Stomach (tissue), 8 donors: ENCODE measurements at regions not wholly inside any gene's neighbourhood (a gene's known extent, or its start where the extent isn't known, plus 50 kb on each side); places are given as distances from the start of the nearest gene placed in this dataset.

Experiments used
- DNase-seq, 2 donors: peaks; one replicate each; pipeline versions ENCODE4 v3.0.0 to v3.0.0-alpha.2; 2013 to 2019
- H3K27ac ChIP-seq, 5 donors: fragments of 200-600 bp in 4 of 5; sonication (generic) in 4 of 5; one replicate each; pipeline ENCODE4 v1.5.1; 2013 to 2019; ENCODE audit warnings: mild to moderate bottlenecking in 1 of 5, moderate library complexity in 1 of 5
- H3K27me3 ChIP-seq, 3 donors: fragments of 200-600 bp; sonication (generic); one replicate each; pipeline ENCODE4 v1.5.1; 2017 to 2019; ENCODE audit warnings: mixed run types in 1 of 3
- H3K36me3 ChIP-seq, 4 donors: fragments of 200-600 bp; sonication (generic); 1 replicate in 3 of 4; 2 replicates in 1 of 4; pipeline ENCODE4 v1.5.1; 2016 to 2019
- H3K4me1 ChIP-seq, 4 donors: fragments of 200-600 bp; sonication (generic); one replicate each; pipeline ENCODE4 v1.5.1; 2016 to 2019
- H3K4me3 ChIP-seq, 4 donors: fragments of 200-600 bp; sonication (generic) in 3 of 4; one replicate each; pipeline ENCODE4 v1.5.1; 2016 to 2019; ENCODE audit warnings: mild to moderate bottlenecking in 1 of 4
- H3K9me3 ChIP-seq, 4 donors: fragments of 200-600 bp; sonication (generic); one replicate each; pipeline ENCODE4 v1.5.1; 2016 to 2019
- CTCF ChIP-seq, 7 experiments: fragments of 450-650 bp in 4 of 7; fragments of 200-600 bp in 3 of 7; sonication (generic) in 3 of 7; IDR thresholded peaks; one replicate each; pipeline ENCODE4 v1.5.1; 2016 to 2019; ENCODE audit warnings: antibody characterized with exemption in 7 of 7, control low read depth in 2 of 7, mild to moderate bottlenecking in 1 of 7
- EP300 ChIP-seq: sonication (generic); formaldehyde crosslinking; IDR thresholded peaks from one replicate; pipeline ENCODE4 v1.6.1; 2017; ENCODE audit warnings: antibody characterized with exemption
- POLR2A ChIP-seq, 4 donors: fragments of 450-650 bp; IDR thresholded peaks; one replicate each; pipeline ENCODE4 v1.6.1; 2016; ENCODE audit warnings: antibody characterized with exemption in 4 of 4, control low read depth in 2 of 4, mild to moderate bottlenecking in 1 of 4, moderate library complexity in 1 of 4
- POLR2AphosphoS5 ChIP-seq, 3 donors: sonication (generic); formaldehyde crosslinking; IDR thresholded peaks; one replicate each; pipeline ENCODE4 v1.6.1; 2016; ENCODE audit warnings: antibody characterized with exemption in 3 of 3
- WGBS, 5 donors: extraction: QIAGEN DNeasy Blood & Tissue Kit in 3 of 5; methylation state at CpG; one replicate each; pipeline versions ENCODE4 v1.1.5 to v1.1.7; 2013 to 2018; 5-methylcytosine and 5-hydroxymethylcytosine counted together
- intact Hi-C: fragments of 100-400 bp; cut with DNase I; formaldehyde crosslinking; loops from one replicate; pipeline ENCODE4 v1.15.1; 2023; ENCODE audit warnings: low total_unique reads
- donor health status: healthy with polysubstance abuse.
- donor health status: Bipolar disorder and iron deficiency.
- donor health status: healthy.

- peaks cover 4 to 38% (median 9%) of the 10 kb centered on the region in 3 donors for H3K27me3 ChIP-seq
- H3K4me3 ChIP-seq: no peak overlapping the region
- TF ChIP-seq CTCF (IDR thresholded peaks at IDR 0.05) (no peak), EP300 (no peak), POLR2A (IDR thresholded peaks at IDR 0.05) (no peak), POLR2AphosphoS5 (IDR thresholded peaks at IDR 0.05) (no peak)
- intact Hi-C loops: no loop called here
- no peaks in the 10 kb centered on the region for H3K9me3 ChIP-seq
- WGBS, 5 donors: 20 to 30% (median 25%) methylated on average over 2 of the region's 2 CpGs
- H3K4me1 ChIP-seq: peaks cover 16 to 52% (median 39%) of the 10 kb centered on the region in 4 donors
- peak overlapping the region; percentile 55 to 79 (median 76) for H3K27ac ChIP-seq
- peak; percentile 76 to 82 for DNase-seq
- no peaks in the 10 kb centered on the region for H3K36me3 ChIP-seq
Measured at GRCh38 chr18:22346401-22346952, 71.2 kb downstream of the CTAGE1 start.

GRCh38 chr18:22345718-22346117, 72.0 kb downstream of the CTAGE1 start:
- Histone ChIP-seq H3K36me3 (no peaks in the 10 kb centered on the region), H3K9me3 (no peaks in the 10 kb centered on the region), H3K27me3 (peaks cover 4 to 38% (median 9%) of the 10 kb centered on the region in 3 donors), H3K27ac (peak overlapping the region; percentile 46 to 79 (median 76)), H3K4me3 (no peak overlapping the region), H3K4me1 (peaks cover 16 to 52% (median 39%) of the 10 kb centered on the region in 4 donors)
- intact Hi-C loops: no loop called here
- WGBS, 5 donors: 31 to 73% (median 54%) methylated on average over 2 of the region's 2 CpGs
- no peak for TF ChIP-seq POLR2AphosphoS5 (IDR thresholded peaks at IDR 0.05)
- DNase-seq: no peak

GRCh38 chr18:22344908-22345670, 72.6 kb downstream of the CTAGE1 start:
- intact Hi-C loops: no loop called here
- Histone ChIP-seq H3K4me1 (peaks cover 16 to 52% (median 38%) of the 10 kb centered on the region in 4 donors), H3K27me3 (peaks cover 4 to 37% (median 9%) of the 10 kb centered on the region in 3 donors), H3K4me3 (no peak overlapping the region), H3K36me3 (no peaks in the 10 kb centered on the region), H3K9me3 (no peaks in the 10 kb centered on the region), H3K27ac (peak overlapping the region in 3 of 5 donors; percentile 76 to 79 (median 78))
- no peak for TF ChIP-seq POLR2AphosphoS5 (IDR thresholded peaks at IDR 0.05)
- no peak for TF ChIP-seq POLR2A (IDR thresholded peaks at IDR 0.05)
- TF ChIP-seq EP300: no peak
- no peak for TF ChIP-seq CTCF (IDR thresholded peaks at IDR 0.05)
- DNase-seq: peak in 1 of 2 donors; percentile 57
- WGBS, 5 donors: 57 to 69% (median 60%) methylated on average over 3 of the region's 3 CpGs

- intact Hi-C loops: no loop called here
Measured at GRCh38 chr18:22344445-22344844, 73.3 kb downstream of the CTAGE1 start.

More at GRCh38 chr18:22344445-22344844, 73.3 kb downstream of the CTAGE1 start:
- peaks cover 0 to 30% (median 9%) of the 10 kb centered on the region in 3 donors for H3K27me3 ChIP-seq
- H3K36me3 ChIP-seq: no peaks in the 10 kb centered on the region
- no peaks in the 10 kb centered on the region for H3K9me3 ChIP-seq
- DNase-seq: no peak
- no peak for TF ChIP-seq POLR2A (IDR thresholded peaks at IDR 0.05)
- TF ChIP-seq EP300: no peak
- TF ChIP-seq CTCF (IDR thresholded peaks at IDR 0.05): no peak
- no peak for TF ChIP-seq POLR2AphosphoS5 (IDR thresholded peaks at IDR 0.05)
- peaks cover 16 to 51% (median 35%) of the 10 kb centered on the region in 4 donors for H3K4me1 ChIP-seq
- 65 to 76% (median 73%) methylated on average over 1 of the region's 1 CpG for WGBS, 5 donors
- no peak overlapping the region for H3K27ac ChIP-seq
- no peak overlapping the region for H3K4me3 ChIP-seq
